GM23338 (cell line): ENCODE measurements at regions not wholly inside any gene's neighbourhood (a gene's known extent, or its start where the extent isn't known, plus 50 kb on each side); places are given as distances from the start of the nearest gene placed in this dataset.

ENCODE experiments used
- ATAC-seq: fragments of 200-7000 bp; cut with Tn5 transposase; 3 replicates; pipeline ENCODE4 v1.9.1; 2020
- DNase-seq: peaks from one replicate; pipeline ENCODE4 v3.0.0-alpha.2; 2015; ENCODE audit warnings: low spot score
- H2AFZ ChIP-seq: fragments of 200-600 bp; sonication (generic); 2 replicates; pipeline ENCODE4 v1.8.0; 2016; ENCODE audit warnings: antibody characterized with exemption, mild to moderate bottlenecking, moderate library complexity
- H3F3A ChIP-seq: fragments of 200-600 bp; sonication (generic); replicated peaks from 2 replicates; pipeline ENCODE4 v1.8.0; 2017; ENCODE audit warnings: antibody characterized with exemption, mixed run types, low read depth
- H3K27ac ChIP-seq: fragments of 200-600 bp; sonication (generic); 2 replicates; pipeline ENCODE4 v1.6.1; 2016; ENCODE audit warnings: low read depth
- H3K27me3 ChIP-seq: fragments of 200-600 bp; sonication (generic); 2 replicates; pipeline ENCODE4 v1.8.0; 2016; ENCODE audit warnings: mild to moderate bottlenecking, mixed run types, moderate library complexity; ENCODE audit not compliant: insufficient read depth
- H3K36me3 ChIP-seq: fragments of 200-600 bp; sonication (generic); 2 replicates; pipeline ENCODE4 v1.8.0; 2016; ENCODE audit warnings: mild to moderate bottlenecking; ENCODE audit not compliant: insufficient read depth
- H3K4me1 ChIP-seq: fragments of 200-600 bp; sonication (generic); 2 replicates; pipeline ENCODE4 v1.8.0; 2016; ENCODE audit warnings: mild to moderate bottlenecking, moderate library complexity; ENCODE audit not compliant: insufficient read depth
- H3K4me2 ChIP-seq: fragments of 200-600 bp; sonication (generic); 2 replicates; pipeline ENCODE4 v1.7.1; 2017; ENCODE audit warnings: mixed run types
- H3K4me3 ChIP-seq: fragments of 200-600 bp; sonication (generic); 2 replicates; pipeline ENCODE4 v1.6.1; 2016; ENCODE audit warnings: mixed run types
- H3K79me2 ChIP-seq: fragments of 200-600 bp; sonication (generic); replicated peaks from 2 replicates; pipeline ENCODE4 v1.8.0; 2017; ENCODE audit warnings: mild to moderate bottlenecking; ENCODE audit not compliant: insufficient read depth
- H3K9me2 ChIP-seq: fragments of 200-600 bp; sonication (generic); 2 replicates; pipeline ENCODE4 v1.8.0; 2017; ENCODE audit not compliant: insufficient read depth
- H4K20me1 ChIP-seq: fragments of 200-600 bp; sonication (generic); replicated peaks from 2 replicates; pipeline ENCODE4 v1.8.0; 2017; ENCODE audit warnings: mild to moderate bottlenecking; ENCODE audit not compliant: insufficient read depth
- H3K27ac Mint-ChIP-seq: 2 replicates; pipeline ENCODE4 v1.8.0; 2020; ENCODE audit warnings: inconsistent platforms, mild to moderate bottlenecking, moderate library complexity, mixed read lengths
- H3K27me3 Mint-ChIP-seq: 3 replicates; pipeline ENCODE4 v1.8.0; 2022; ENCODE audit warnings: low read depth, mild to moderate bottlenecking, moderate library complexity, mixed read lengths, inconsistent platforms; ENCODE audit not compliant: insufficient read depth, poor library complexity
- H3K36me3 Mint-ChIP-seq: 3 replicates; pipeline ENCODE4 v1.8.0; 2021; ENCODE audit warnings: low read depth, mild to moderate bottlenecking, inconsistent platforms, moderate library complexity, mixed read lengths
- H3K4me1 Mint-ChIP-seq: 3 replicates; pipeline ENCODE4 v1.8.0; 2020; ENCODE audit warnings: mild to moderate bottlenecking, inconsistent platforms, mixed read lengths
- H3K4me3 Mint-ChIP-seq: 3 replicates; pipeline ENCODE4 v1.8.0; 2021; ENCODE audit warnings: moderate library complexity, mild to moderate bottlenecking, inconsistent platforms, mixed read lengths
- H3K9me3 Mint-ChIP-seq: 3 replicates; pipeline ENCODE4 v1.8.0; 2020; ENCODE audit warnings: moderate library complexity, mild to moderate bottlenecking, inconsistent platforms, mixed read lengths
- CREB1 ChIP-seq: fragments of 250-450 bp; sonication (Bioruptor Pico); IDR thresholded peaks from 2 replicates; pipeline ENCODE4 v1.5.0; 2020; ENCODE audit warnings: low read depth, mild to moderate bottlenecking, moderate library complexity
- CTCF ChIP-seq, 2 experiments: fragments of 200-600 bp in 1 of 2; sonication (generic) in 1 of 2; conservative IDR thresholded peaks; 2 replicates each; pipeline versions ENCODE4 v1.5.1 to v1.6.1; 2016 to 2017; ENCODE audit warnings: antibody characterized with exemption in 2 of 2, low read depth in 2 of 2, mild to moderate bottlenecking in 2 of 2, moderate library complexity in 1 of 2
- ETS1 ChIP-seq: IDR thresholded peaks from 2 replicates; pipeline ENCODE4 v1.6.1; 2016; ENCODE audit warnings: antibody characterized with exemption
- EZH2phosphoT487 ChIP-seq: fragments of 200-600 bp; sonication (generic); IDR thresholded peaks from one replicate; pipeline ENCODE4 v1.8.1; 2018; ENCODE audit warnings: antibody characterized with exemption; ENCODE audit not compliant: unreplicated experiment
- JUNB ChIP-seq: IDR thresholded peaks from one replicate; pipeline ENCODE4 v1.6.1; 2016; ENCODE audit warnings: antibody characterized with exemption; ENCODE audit not compliant: unreplicated experiment
- NANOG ChIP-seq: IDR thresholded peaks from 2 replicates; pipeline ENCODE4 v1.6.1; 2016; ENCODE audit warnings: antibody characterized with exemption, borderline replicate concordance
- POLR2AphosphoS5 ChIP-seq: IDR thresholded peaks from 2 replicates; pipeline ENCODE4 v1.6.1; 2016; ENCODE audit warnings: antibody characterized with exemption, low read depth
- REST ChIP-seq: IDR thresholded peaks from one replicate; pipeline ENCODE4 v1.6.1; 2018; ENCODE audit warnings: antibody characterized with exemption; ENCODE audit not compliant: unreplicated experiment
- ZNF114 ChIP-seq: fragments of 250-450 bp; sonication (Bioruptor Pico); IDR thresholded peaks from 2 replicates; pipeline ENCODE4 v1.5.0; 2020; ENCODE audit warnings: mild to moderate bottlenecking, moderate library complexity
- ZNF331 ChIP-seq: fragments of 250-450 bp; sonication (Bioruptor Pico); IDR thresholded peaks from 2 replicates; pipeline ENCODE4 v1.5.0; 2020; ENCODE audit warnings: low read depth, mild to moderate bottlenecking, moderate library complexity

- H3K4me3 ChIP-seq, result no peak overlapping the region
- peak overlapping the region; percentile 0; the same call in 1 of the 2 replicates for H2AFZ ChIP-seq
- Mint-ChIP-seq H3K27me3 (peaks cover 3% of the 10 kb centered on the region), H3K4me1 (no peaks in the 10 kb centered on the region; the same call in 2 of the 3 replicates), H3K36me3 (no peaks in the 10 kb centered on the region), H3K9me3 (no peaks in the 10 kb centered on the region), H3K4me3 (no peak overlapping the region), H3K27ac (0 out of 2 replicates have a peak overlapping the region, but pooled peaks have one; percentile 23)
- no peaks in the 10 kb centered on the region for H3F3A ChIP-seq
- no peak overlapping the region for H3K27ac ChIP-seq
- H3K27me3 ChIP-seq, result no peaks in the 10 kb centered on the region
- H3K9me2 ChIP-seq, result no peaks in the 10 kb centered on the region
- peak; percentile 51 for DNase-seq
- H4K20me1 ChIP-seq, result no peaks in the 10 kb centered on the region
- TF ChIP-seq POLR2AphosphoS5 (no peak), CREB1 (no peak), JUNB (no peak), ZNF114 (CRISPR knock-in tag) (no peak), ZNF331 (CRISPR knock-in tag) (no peak)
- H3K4me2 ChIP-seq, result no peak overlapping the region
- ATAC-seq, result peak; percentile 87
- H3K36me3 ChIP-seq, result no peaks in the 10 kb centered on the region
- H3K4me1 ChIP-seq, result no peaks in the 10 kb centered on the region
- H3K79me2 ChIP-seq, result no peaks in the 10 kb centered on the region
Measured at GRCh38 chr7:114141415-114141814, 222.6 kb upstream of the PPP1R3A start.

- Histone ChIP-seq H4K20me1 (no peaks in the 10 kb centered on the region), H3K9me2 (no peaks in the 10 kb centered on the region), H3K27me3 (no peaks in the 10 kb centered on the region), H3K4me2 (no peak overlapping the region), H3K36me3 (no peaks in the 10 kb centered on the region), H3K27ac (no peak overlapping the region), H3K4me1 (no peaks in the 10 kb centered on the region), H3K4me3 (no peak overlapping the region), H2AFZ (peak overlapping the region; percentile 74; the same call in 1 of the 2 replicates), H3K79me2 (no peaks in the 10 kb centered on the region), H3F3A (no peaks in the 10 kb centered on the region)
- Mint-ChIP-seq H3K36me3 (no peaks in the 10 kb centered on the region), H3K27me3 (peaks cover 3% of the 10 kb centered on the region), H3K4me3 (no peak overlapping the region), H3K27ac (no peak overlapping the region), H3K4me1 (no peaks in the 10 kb centered on the region; the same call in 2 of the 3 replicates), H3K9me3 (no peaks in the 10 kb centered on the region)
- DNase-seq (no peak), ATAC-seq (no peak; the same call in 2 of the 3 replicates)
- TF ChIP-seq CREB1, result no peak
- no peak for TF ChIP-seq NANOG
- no peak for TF ChIP-seq EZH2phosphoT487
- TF ChIP-seq CTCF (conservative IDR thresholded peaks at IDR 0.05; ENCODE audit: low read depth in 2 of 2), result no peak
- no peak for TF ChIP-seq ETS1
- no peak for TF ChIP-seq POLR2AphosphoS5
- TF ChIP-seq ZNF331 (CRISPR knock-in tag), result no peak
- no peak for TF ChIP-seq REST
Measured at GRCh38 chr7:114140561-114140960, 221.8 kb upstream of the PPP1R3A start.
